GM19397 (cell line): ENCODE measurements at regions not wholly inside any gene's neighbourhood (a gene's known extent, or its start where the extent isn't known, plus 50 kb on each side); places are given as distances from the start of the nearest gene placed in this dataset.
"Not testable (repeated sequence)": the region's sequence is repeated elsewhere in the genome, so short reads cannot be mapped to it uniquely, and the experiment has no call there.

Experiments used
- ATAC-seq: cut with Tn5 transposase; IDR thresholded peaks from one replicate; pipeline ENCODE4 v1.9.1; 2021; ENCODE audit warnings: mild to moderate bottlenecking, moderate library complexity; ENCODE audit not compliant: unreplicated experiment

DNA sequence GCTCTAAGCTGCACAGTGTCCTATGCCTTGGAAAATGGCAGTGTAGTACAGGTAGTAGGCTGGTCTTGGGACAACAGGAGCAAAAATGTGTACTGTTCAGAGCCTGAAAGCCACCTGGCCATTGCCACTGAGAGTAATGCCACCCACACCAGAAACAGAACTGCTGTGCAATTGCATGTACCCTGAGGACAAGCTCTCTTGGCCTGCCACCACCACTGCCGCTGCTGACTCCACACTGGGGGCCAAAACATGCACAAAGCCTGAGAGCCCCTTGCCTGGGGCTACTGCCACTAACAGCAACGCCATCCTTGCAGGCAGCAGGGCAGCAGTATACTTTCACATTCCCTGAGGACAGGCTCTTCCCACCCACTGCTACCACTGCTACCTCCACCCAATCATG, 251.9 kb upstream of the CDH12 start:
- no peak for ATAC-seq

DNA sequence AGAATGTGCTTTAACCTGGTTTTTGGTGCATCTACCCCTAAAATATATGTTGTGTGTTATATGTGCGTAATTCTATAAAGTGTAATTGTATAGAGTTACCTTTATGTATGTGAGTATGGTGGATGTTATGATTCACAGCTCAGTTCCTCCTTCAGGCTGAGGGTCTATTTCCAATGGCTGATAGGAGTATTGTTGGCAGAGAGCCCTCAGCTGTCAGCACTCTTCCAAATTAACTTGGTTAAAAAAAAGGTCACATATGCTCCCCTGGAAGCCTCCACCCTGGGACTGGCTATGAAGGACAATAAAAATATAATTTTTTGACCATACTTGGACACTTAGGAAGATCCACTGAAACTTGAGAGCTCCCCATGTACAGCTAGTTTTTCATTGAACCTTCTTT, 250.4 kb upstream of the CDH12 start:
- ATAC-seq: no peak

DNA sequence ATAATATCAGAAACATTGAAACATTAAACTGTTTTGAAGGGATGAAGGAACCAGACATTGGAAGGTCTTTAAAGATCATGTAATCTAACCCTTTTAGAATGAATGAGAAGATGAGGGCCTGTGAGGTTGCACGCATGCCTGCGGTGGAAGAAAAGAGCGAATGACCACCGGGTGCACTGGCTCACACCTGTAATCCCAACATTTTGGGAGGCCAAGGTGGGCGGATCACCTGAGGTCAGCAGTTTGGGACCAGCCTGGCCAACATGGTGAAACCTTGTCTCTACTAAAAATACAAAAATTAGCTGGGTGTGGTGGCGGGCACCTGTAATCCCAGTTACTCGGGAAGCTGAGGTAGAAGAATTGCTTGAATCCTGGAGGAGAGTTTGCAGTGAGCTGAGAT, 242.3 kb upstream of the CDH12 start:
- not testable (repeated sequence) for ATAC-seq

DNA sequence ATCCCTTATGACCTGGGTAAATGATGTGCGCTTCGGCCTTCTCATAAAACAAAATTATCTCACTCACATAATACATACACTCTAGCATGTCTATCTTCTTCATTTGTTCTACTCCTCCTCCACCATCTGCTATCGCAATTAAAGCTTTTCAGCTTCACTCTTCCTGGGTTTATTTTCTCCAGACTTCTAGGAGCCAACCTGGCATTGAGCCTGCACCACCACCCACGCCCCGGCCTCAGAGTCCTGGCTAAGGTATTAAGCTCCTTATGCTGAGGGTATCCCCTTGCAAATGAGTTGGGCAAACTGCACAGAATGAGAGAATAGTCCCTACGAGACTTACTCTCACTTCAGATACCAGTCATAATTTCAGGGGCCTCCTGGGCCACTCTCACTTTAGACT, 236.1 kb upstream of the CDH12 start:
- ATAC-seq: no peak

DNA sequence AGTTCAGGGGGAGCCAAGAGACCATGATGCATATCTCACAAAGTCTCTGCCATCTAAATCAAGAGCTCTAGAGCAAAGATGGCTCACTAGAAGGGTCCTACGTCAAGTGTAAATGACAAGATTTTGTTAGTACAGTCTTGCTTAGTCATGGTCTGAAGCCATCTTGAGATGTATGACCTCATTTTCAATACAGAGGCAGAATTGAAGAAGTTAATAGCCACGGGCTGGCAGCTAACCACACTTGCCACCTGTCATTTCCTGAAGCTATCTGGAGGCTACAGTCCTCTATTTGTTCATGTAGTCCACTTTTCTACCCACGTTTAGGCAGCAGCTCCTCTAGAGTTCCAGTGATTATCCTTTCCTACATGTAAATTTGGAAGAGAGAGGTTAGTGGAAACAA, 231.7 kb upstream of the CDH12 start:
- no peak for ATAC-seq

DNA sequence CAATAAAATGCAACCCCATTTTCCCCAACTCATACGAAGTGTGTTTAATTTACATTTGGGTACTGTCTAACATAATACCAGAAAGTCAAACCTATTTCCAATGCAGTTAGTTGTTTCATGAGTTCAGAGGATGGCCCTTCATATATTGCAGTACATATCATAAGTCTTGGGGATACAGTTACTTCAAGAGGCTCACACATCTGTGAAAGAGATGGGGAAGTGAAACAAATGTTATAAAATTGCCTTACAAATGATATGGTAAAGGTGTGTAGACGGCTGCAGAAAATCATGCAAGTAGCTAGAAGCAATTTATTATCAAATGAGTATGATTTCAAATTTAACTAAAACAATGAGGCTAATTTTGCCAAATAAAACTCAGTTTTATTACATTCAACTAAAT, 219.0 kb upstream of the CDH12 start:
- no peak for ATAC-seq

DNA sequence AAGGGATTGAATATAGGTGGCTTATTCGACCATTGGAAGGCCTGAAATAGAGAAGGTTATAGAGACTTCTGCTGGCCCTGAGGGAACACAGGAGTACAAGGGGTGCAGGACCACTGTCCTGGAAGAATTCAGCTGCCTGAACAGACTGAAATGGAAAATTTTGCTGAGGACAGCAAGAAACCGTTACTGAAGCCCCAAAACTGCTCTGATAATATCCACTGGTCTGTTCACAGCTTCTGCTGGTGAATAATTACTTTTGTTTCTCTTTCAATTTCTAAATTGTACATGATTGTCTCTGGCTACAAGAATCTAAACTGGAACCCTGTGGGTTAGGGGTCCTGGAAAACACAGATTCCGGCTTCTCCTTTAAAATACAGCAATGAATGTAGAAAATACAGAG, 218.5 kb upstream of the CDH12 start:
- ATAC-seq: peak; percentile 61

DNA sequence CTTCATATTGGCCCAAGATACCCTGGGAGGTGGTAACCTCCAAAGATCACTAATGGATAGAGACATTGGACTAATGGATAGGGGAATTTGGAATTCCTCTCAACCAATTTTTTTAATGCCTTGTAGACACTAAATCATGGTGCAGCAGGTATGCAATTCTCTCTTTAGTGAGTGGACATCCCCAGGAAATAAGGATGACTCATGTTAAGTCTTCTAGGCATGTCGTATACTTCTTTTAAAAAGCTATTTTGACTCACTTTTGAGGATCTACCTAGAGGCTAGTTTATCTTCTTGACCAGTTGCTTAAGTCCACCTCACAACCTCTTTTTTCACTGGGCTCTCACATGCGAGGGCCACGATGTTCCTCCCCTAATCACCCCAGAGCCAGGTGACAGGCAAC, 211.6 kb upstream of the CDH12 start:
- ATAC-seq: no peak

DNA sequence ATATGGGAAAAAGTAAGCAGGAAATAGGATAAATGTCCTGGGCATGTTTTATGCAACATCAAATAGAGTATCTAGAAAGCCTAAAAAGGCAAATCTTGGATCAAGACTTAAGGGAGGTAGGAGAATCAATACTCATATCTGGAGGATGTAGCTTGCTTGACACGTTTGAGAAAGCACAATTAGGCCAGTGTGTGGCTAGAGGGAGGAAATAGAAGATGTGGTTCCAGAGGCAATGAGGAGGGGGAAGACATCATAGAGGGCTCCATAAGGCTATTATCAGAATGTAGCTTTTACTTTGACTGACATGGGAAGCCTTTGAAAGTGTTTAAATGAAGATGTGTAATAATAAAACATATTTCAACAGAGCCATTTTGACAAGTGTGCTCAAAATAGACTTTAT, 200.7 kb upstream of the CDH12 start:
- ATAC-seq: no peak

DNA sequence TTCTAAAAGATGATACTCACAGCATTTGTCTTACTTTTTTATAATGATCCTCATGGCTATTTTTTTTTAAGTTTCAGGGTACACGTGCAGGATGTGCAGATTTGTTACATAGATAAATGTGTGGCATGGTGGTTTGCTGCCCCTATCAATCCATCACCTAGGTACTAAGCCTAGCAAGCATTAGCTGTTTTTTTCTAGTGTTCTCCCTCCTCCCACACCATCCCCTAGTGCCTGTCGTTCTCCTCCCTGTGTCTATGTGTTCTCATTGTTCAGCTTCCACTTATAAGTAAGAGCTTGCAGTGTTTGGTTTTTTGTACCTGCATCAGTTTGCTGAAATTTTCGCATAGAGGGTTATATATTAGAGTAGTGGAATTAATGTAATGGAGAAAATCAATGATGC, 189.1 kb upstream of the CDH12 start:
- no peak for ATAC-seq

DNA sequence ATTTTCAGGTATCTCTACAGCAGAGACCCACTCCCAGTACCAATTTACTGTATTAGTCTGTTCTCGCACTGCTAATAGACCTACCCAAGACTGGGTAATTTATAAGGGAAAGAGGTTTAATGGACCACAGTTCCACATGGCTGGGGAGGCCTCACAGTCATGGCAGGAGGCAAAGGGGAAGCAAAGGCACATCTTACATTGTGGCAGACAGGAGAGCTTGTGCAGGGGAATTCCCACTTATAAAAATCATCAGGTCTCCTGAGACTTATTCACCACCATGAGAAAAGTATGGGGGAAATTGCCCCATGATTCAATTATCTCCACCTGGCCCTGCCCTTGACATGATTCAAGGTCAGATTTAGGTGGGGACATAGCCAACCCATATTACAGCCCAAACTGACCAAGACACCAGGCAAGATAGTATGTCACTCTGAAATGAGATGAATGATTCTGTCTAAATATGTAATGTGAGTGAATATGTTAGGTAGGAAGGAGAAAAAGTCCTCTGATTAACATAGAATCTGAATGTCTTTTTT, 182.5 kb upstream of the CDH12 start:
- no peak for ATAC-seq

DNA sequence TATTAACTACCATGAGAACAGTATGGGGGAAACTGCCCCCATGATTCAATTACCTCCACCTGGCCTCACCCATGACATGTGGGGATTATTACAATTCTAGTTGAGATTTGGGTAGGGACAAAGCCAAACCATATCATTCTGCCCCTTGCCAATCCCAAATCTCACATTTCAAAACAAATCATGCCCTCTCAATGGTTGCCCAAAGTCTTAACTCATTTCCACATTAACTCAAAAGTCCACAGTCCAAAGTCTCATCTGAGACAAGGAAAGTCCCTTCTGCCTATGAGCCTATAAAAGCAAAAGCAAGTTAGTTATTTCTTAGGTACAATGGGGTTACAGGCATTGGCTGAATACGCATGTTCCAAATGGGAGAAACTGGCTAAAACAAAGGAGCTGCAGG, 180.7 kb upstream of the CDH12 start:
- ATAC-seq: no peak

DNA sequence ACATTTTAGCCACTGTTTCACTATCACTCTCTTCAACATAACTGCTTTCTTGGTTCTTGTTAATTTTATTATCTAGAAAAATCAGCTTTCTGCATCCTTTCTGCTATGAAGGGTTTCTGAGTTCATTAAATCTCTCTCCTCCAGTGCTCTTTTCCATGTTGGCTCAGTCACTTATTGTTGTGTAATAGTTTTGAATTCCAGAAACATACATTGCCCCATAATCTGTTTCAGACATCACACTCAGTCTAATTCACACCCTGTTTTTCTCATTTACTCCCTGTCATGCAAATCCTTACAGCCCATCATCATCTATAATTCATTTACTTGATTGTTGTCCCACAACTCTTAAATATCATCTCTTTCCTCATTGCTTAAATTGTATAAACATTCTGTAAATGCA, 176.1 kb upstream of the CDH12 start:
- ATAC-seq: no peak

DNA sequence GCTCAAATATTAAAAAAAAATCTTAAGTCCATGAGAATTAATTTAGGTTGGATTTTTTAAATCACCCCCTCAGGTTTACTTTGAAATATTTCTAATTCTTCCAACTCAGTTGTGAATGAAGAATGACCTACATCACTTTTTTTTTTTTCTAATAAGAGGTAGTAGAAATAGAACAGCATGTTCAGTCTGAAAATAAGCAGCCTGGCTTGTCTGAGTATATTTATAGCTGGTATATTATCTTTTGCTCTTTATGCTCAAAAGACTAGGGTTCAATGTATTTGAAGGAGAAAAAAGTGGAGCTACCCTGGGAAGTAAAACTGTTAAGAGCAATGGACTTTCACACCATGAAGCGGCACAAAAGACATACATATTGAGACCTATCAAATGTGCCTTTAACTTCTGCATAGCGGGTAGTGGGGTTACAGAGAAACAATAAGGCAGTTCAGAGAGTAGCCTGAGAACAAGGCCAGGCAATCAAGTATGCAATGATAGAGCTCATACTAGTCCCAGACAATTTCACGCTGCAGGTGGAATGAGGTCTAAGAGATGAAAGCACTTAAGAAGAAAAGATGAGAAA, 175.4 kb upstream of the CDH12 start:
- ATAC-seq: no peak

DNA sequence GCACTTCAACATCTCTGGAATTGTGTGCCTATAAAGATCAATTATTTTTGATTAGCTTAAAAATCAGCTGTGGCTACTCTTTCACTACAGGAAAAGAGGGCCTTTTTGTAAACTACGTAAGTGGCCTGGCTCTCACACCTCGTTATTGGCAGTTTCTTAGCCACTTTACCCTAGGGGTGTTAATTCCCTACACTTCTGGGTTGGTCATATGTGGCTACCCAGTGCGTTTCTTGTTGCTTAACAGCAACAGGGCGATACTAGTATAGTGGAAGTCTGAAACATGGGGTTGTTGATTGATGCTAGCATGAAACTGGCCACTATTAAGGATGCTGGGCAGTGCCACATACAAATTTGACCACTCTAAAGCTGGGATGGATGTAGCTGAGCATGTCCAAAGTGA, 174.7 kb upstream of the CDH12 start:
- ATAC-seq: no peak

DNA sequence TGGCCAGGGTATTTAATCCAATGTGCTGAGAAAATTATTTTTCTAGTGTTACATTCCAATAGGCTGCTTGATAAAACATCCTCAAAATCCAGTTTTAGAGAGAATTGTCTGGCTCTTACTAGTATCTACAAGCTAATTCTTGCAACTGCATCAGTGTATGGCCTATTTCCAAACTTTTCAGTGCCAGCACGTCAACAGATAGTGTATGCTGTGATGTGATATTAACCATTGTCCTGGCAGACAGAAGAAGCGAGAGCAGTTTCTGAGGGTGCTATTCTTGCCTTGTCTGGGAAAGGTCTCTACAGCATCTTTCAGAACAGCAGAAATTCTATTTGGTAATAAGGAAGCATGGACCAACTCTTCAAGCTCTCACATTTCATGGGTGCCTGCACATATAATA, 174.2 kb upstream of the CDH12 start:
- ATAC-seq: no peak

DNA sequence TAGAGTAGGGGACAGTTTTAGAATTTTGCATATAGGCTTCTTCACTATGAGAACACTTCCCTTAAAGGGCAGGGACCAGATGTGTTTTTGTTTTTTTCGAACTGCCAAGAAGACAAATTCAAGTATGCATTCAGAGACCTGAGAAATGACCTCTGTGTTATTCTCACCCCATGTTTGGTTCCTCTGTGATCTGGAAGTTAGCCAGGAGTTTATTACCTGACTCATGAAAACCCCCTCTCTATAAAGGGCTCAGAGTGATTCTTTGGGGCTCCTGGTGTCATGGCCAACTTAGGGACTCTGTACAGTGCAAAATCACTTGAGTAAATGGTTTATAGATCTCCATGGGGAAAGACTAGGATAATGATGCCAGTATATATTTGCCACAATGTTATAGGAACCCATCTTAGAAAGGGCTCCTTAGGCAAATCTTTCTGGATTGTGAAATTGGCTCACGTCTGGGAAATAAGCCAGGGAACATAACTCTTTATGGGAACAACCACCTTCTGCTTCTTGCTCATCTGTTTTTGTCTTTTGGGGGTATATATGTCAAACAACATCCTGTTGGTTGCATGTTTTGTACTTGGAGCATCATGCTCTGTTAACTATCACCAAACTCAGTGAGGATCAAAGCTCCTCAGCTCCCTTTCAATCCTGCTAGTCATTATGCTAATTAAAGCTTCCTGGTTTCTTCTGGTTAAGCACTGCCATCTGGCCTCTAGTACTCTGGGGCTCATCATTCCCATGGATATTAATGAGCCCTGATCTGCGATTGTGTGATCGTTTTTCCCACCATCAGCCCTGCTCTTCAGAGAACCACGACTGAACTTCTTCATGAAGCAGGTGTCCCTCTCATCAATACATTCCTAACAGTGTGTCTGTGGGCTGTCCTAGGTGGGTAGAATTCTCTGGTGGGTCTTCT, 173.4 kb upstream of the CDH12 start:
- no peak for ATAC-seq

DNA sequence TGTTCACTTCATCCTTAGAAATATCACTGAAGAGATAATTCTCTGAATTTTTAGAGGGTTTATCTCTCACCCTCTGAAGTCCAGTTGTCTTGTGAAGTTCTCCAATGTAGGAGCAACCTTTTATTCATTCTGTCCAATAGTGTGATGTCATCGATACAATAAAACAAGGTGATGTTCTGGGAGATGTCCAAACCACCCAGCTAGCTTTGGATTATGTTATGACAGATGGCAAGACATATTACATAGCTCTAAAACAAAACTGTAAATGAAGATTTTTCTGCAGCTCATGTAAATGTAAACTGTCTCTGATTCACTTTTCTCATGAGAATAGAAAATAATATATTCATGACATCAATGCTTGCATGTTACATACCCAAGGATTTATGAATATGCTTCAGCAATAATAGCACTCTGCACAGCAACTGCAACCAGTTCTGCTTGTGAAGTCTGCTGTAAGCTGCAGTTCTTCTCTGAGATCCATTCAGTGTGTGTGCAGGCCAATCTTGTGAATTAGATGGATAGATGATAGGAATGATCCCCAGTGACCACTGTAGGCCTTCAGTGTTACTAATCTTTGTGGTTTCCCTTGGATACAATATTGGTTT, 172.6 kb upstream of the CDH12 start:
- ATAC-seq: no peak

DNA sequence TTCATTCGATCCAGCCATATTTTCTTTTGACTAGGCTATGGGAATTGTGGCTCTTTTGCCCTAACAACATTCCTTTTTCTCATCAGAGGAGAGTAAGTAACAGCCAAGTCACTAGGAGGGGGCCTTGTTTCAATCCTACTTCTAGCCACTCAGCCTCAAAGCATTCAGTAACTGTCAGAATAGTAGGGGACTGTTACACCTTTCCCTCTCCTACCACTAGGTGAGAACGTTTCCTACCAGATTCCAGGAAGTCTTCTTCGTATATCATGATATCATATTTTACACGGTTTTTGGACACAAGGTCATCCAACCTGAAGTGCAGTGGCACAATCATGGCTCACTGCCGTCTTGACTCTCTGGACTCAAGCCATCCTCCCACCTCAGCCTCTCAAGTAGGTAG, 171.3 kb upstream of the CDH12 start:
- ATAC-seq: no peak

DNA sequence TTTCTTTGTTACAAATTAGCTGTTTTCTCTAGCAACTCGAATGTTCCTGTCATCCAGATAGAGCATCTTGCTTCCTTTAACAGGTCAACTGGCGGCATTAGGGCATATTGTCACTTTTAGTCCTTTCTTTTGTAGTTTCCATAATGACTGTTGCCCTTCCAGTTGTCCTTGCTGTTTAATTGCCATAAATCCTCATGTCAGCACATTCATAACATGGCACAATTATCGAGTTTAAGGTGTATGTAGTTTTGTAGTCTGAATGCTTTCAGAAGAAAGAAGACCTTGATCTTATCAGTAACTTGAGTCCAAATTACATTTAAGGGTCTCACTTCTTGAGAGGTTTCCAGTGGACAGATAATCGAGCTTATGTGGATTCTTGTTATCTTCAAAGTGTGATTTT, 161.7 kb upstream of the CDH12 start:
- ATAC-seq: no peak

DNA sequence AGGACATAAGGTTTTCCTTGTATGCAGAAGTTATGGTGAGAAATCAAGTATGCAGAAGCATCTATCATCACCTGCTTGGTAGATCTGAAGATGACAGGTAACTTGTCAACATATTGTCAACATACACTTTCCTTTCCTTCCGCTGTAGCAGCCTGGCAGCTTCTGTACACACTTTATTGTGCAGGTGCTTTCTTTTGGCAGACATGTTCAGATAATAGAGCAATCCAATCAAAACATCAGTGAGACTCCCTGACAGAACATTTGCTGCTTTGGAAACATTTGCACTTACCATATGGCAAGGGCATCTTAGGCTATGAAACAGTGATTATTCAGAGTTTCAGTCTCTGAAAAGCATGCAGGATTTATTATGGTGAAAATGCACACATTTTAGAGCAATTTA, 161.1 kb upstream of the CDH12 start:
- ATAC-seq: no peak

DNA sequence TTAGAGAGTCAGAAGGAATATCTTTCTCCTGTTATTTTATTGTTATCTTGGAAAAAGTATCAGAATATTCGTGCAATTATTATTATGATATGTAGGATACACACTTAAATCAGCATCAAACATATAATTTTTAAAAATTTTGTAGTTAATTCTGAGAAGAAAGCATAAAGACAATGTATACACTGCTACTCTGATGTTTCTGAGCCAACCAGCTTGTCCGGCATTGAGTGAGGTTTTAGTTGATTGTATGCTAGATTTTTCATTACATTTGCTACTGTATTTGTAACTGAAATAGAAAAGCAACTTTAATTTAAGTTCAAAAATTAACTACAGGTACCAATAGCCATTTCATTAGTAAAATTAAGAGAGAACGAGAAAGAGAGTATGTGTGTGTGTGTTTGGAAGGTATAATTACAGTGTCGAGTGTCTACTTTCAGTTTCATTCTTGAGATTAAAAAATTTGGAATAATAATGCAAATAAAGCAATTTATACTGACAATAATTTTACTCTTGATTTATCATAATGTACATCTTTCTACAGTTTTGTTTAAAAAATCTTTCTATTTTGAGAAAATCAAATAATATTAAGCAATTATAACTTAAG, 160.4 kb upstream of the CDH12 start:
- ATAC-seq: no peak
